H1 (cell line): ENCODE measurements at regions not wholly inside any gene's neighbourhood (a gene's known extent, or its start where the extent isn't known, plus 50 kb on each side); places are given as distances from the start of the nearest gene placed in this dataset.

Experiments used
- CTCF ChIA-PET: fragments of 300-600 bp; sonication (Branson Sonifier 250); formaldehyde crosslinking; loops from one replicate; lab custom pipeline; 2021; ENCODE audit not compliant: partially characterized antibody; lab: Charles Lee
- POLR2A ChIA-PET: fragments of 300-600 bp; sonication (Branson Sonifier 250); formaldehyde crosslinking; loops from one replicate; lab custom pipeline; 2021; ENCODE audit warnings: inconsistent platforms; ENCODE audit not compliant: partially characterized antibody; lab: Charles Lee
- DNase-seq, 2 experiments: peaks; one replicate each; pipeline versions ENCODE4 v3.0.0 to v3.0.0-alpha.2; 2010 to 2022; ENCODE audit warnings: low spot score in 2 of 2, low read depth in 1 of 2, mixed read lengths in 1 of 2
- FAIRE-seq: peaks from 2 replicates; lab custom pipeline; 2011; peaks lifted over from hg19 to GRCh38; lab: Jason Lieb, UNC
- H2AFZ ChIP-seq: 2 replicates; pipeline ENCODE4 v1.8.1; 2012; ENCODE audit warnings: low read length, inconsistent platforms
- H2AK5ac ChIP-seq: 2 replicates; pipeline ENCODE4 v1.6.1; 2013; ENCODE audit warnings: low read depth, low read length
- H2BK120ac ChIP-seq: replicated peaks from 2 replicates; pipeline ENCODE3; 2013; ENCODE audit warnings: low read depth, low read length, inconsistent platforms
- H2BK12ac ChIP-seq: 2 replicates; pipeline ENCODE4 v1.6.1; 2013; ENCODE audit warnings: low read depth, low read length
- H2BK15ac ChIP-seq: 2 replicates; pipeline ENCODE4 v1.6.1; 2013; ENCODE audit warnings: low read length
- H2BK20ac ChIP-seq: 2 replicates; pipeline ENCODE4 v1.6.1; 2013; ENCODE audit warnings: low read length
- H2BK5ac ChIP-seq: 2 replicates; pipeline ENCODE4 v1.6.1; 2013; ENCODE audit warnings: low read depth, low read length
- H3K14ac ChIP-seq: 2 replicates; pipeline ENCODE4 v1.6.1; 2013; ENCODE audit warnings: inconsistent platforms; ENCODE audit not compliant: insufficient read length
- H3K18ac ChIP-seq: 2 replicates; pipeline ENCODE4 v1.6.1; 2013; ENCODE audit warnings: low read length; ENCODE audit errors: extremely low read depth
- H3K23ac ChIP-seq: 2 replicates; pipeline ENCODE4 v1.6.1; 2013; ENCODE audit warnings: inconsistent platforms; ENCODE audit not compliant: insufficient read length
- H3K23me2 ChIP-seq: 2 replicates; pipeline ENCODE4 v1.6.1; 2013; ENCODE audit warnings: low read depth, low read length
- H3K27ac ChIP-seq: 2 replicates; pipeline ENCODE4 v1.6.1; 2011; ENCODE audit warnings: low read depth, low read length, inconsistent platforms
- H3K27me3 ChIP-seq, 4 experiments: replicated peaks in 1 of 4; 1 replicate in 1 of 4; 2 replicates in 3 of 4; pipeline versions ENCODE4 v1.6.1 to v1.8.1; 2011 to 2013; ENCODE audit warnings: low read length in 3 of 4, mild to moderate bottlenecking in 3 of 4, inconsistent platforms in 2 of 4, mixed read lengths in 2 of 4, moderate library complexity in 1 of 4; ENCODE audit not compliant: control insufficient read depth in 3 of 4, insufficient read depth in 3 of 4; ENCODE audit errors: extremely low read depth in 1 of 4
- H3K36me3 ChIP-seq, 4 experiments: 2 replicates each; pipeline versions ENCODE4 v1.6.1 to v1.8.1; 2011 to 2013; ENCODE audit warnings: mild to moderate bottlenecking in 4 of 4, low read length in 3 of 4, moderate library complexity in 2 of 4, control low read depth in 1 of 4, inconsistent platforms in 1 of 4; ENCODE audit not compliant: insufficient read depth in 4 of 4, control insufficient read depth in 2 of 4
- H3K4ac ChIP-seq: replicated peaks from 2 replicates; pipeline ENCODE3; 2013; ENCODE audit warnings: low read length, low read depth, mixed read lengths, inconsistent platforms; ENCODE audit not compliant: insufficient read length
- H3K4me1 ChIP-seq, 4 experiments: replicated peaks in 1 of 4; 1 replicate in 1 of 4; 2 replicates in 3 of 4; pipeline versions ENCODE4 v1.6.1 to v1.8.1; 2011 to 2013; ENCODE audit warnings: low read length in 3 of 4, inconsistent platforms in 2 of 4, mixed read lengths in 1 of 4; ENCODE audit not compliant: insufficient read depth in 4 of 4, control insufficient read depth in 3 of 4
- H3K4me2 ChIP-seq, 2 experiments: 2 replicates each; pipeline versions ENCODE4 v1.6.1 to v1.8.1; 2011 to 2013; ENCODE audit warnings: low read depth in 2 of 2, low read length in 2 of 2, control low read depth in 1 of 2, inconsistent platforms in 1 of 2, mild to moderate bottlenecking in 1 of 2; ENCODE audit not compliant: insufficient read depth in 1 of 2
- H3K4me3 ChIP-seq, 4 experiments: fragments of 200-600, 300-600 bp in 1 of 4; sonication (generic), shearing (Covaris generic), sonication (Bioruptor Twin) in 1 of 4; 2 replicates each; pipeline versions ENCODE4 v1.5.1 to v1.8.1; 2011 to 2016; ENCODE audit warnings: low read length in 4 of 4, low read depth in 3 of 4, control low read depth in 2 of 4, inconsistent platforms in 2 of 4, mild to moderate bottlenecking in 2 of 4, mixed read lengths in 1 of 4, moderate library complexity in 1 of 4; ENCODE audit not compliant: insufficient read depth in 2 of 4; ENCODE audit errors: extremely low read depth in 1 of 4
- H3K56ac ChIP-seq: replicated peaks from 2 replicates; pipeline ENCODE3; 2013; ENCODE audit warnings: low read depth, mild to moderate bottlenecking, mixed read lengths, low read length, inconsistent platforms; ENCODE audit not compliant: insufficient read length
- H3K79me1 ChIP-seq: 2 replicates; pipeline ENCODE4 v1.6.1; 2013; ENCODE audit warnings: low read depth, low read length, control low read depth
- H3K79me2 ChIP-seq, 2 experiments: 2 replicates each; pipeline versions ENCODE4 v1.6.1 to v1.8.1; 2012 to 2013; ENCODE audit warnings: low read length in 2 of 2, mild to moderate bottlenecking in 2 of 2, inconsistent platforms in 1 of 2; ENCODE audit not compliant: insufficient read depth in 2 of 2, control insufficient read depth in 1 of 2
- H3K9ac ChIP-seq, 4 experiments: replicated peaks in 1 of 4; 1 replicate in 1 of 4; 2 replicates in 3 of 4; pipeline versions ENCODE4 v1.6.1 to v1.8.1; 2011 to 2013; ENCODE audit warnings: low read depth in 3 of 4, low read length in 3 of 4, control low read depth in 2 of 4, mild to moderate bottlenecking in 2 of 4, moderate library complexity in 2 of 4, inconsistent platforms in 1 of 4; ENCODE audit errors: extremely low read depth in 1 of 4
- H3K9me3 ChIP-seq, 2 experiments: 2 replicates each; pipeline versions ENCODE4 v1.6.1 to v1.8.1; 2012 to 2013; ENCODE audit warnings: mild to moderate bottlenecking in 2 of 2, moderate library complexity in 2 of 2, control low read depth in 1 of 2, inconsistent platforms in 1 of 2, low read depth in 1 of 2, low read length in 1 of 2, mixed read lengths in 1 of 2; ENCODE audit not compliant: insufficient read depth in 2 of 2
- H4K20me1 ChIP-seq, 2 experiments: replicated peaks in 1 of 2; 2 replicates each; pipeline versions ENCODE3 to v1.8.1; 2011 to 2013; ENCODE audit warnings: inconsistent platforms in 2 of 2, low read length in 2 of 2, mild to moderate bottlenecking in 1 of 2; ENCODE audit not compliant: insufficient read depth in 2 of 2, control insufficient read depth in 1 of 2
- H4K5ac ChIP-seq: 2 replicates; pipeline ENCODE4 v1.6.1; 2013; ENCODE audit warnings: low read length, low read depth, mixed read lengths, inconsistent platforms; ENCODE audit not compliant: insufficient read length
- H4K8ac ChIP-seq: 2 replicates; pipeline ENCODE4 v1.8.0; 2013; ENCODE audit warnings: mild to moderate bottlenecking, moderate library complexity, low read length, inconsistent platforms; ENCODE audit not compliant: insufficient read depth; ENCODE audit errors: extremely low read depth
- H4K91ac ChIP-seq: replicated peaks from 2 replicates; pipeline ENCODE3; 2013; ENCODE audit warnings: low read length, mixed read lengths, inconsistent platforms; ENCODE audit not compliant: insufficient read length
- HDAC2 ChIP-seq, 2 experiments: fragments of 300-600 bp in 1 of 2; sonication (generic) in 1 of 2; IDR thresholded peaks; 2 replicates each; pipeline ENCODE4 v1.6.1; 2011 to 2012; ENCODE audit warnings: low read depth in 2 of 2, low read length in 2 of 2, mild to moderate bottlenecking in 2 of 2, moderate library complexity in 2 of 2, borderline replicate concordance in 1 of 2, inconsistent platforms in 1 of 2
- KDM1A ChIP-seq: fragments of 200-600, 300-600 bp; sonication (generic); IDR thresholded peaks from 2 replicates; pipeline ENCODE4 v1.7.1; 2016; ENCODE audit warnings: mild to moderate bottlenecking, low read length, borderline replicate concordance
- KDM5A ChIP-seq: fragments of 200-600 bp; IDR thresholded peaks from 2 replicates; pipeline ENCODE4 v1.7.1; 2012; ENCODE audit warnings: mild to moderate bottlenecking, low read length, inconsistent platforms, mixed read lengths
- NRF1 ChIP-seq: IDR thresholded peaks from 2 replicates; pipeline ENCODE4 v1.6.1; 2011; ENCODE audit warnings: mild to moderate bottlenecking, low read depth, low read length, improper control_type of control experiment
- PHF8 ChIP-seq: fragments of 200-600 bp; sonication (generic); conservative IDR thresholded peaks from 2 replicates; pipeline ENCODE4 v1.7.1; 2012; ENCODE audit warnings: low read depth, mild to moderate bottlenecking, inconsistent platforms, low read length, moderate library complexity
- POLR2AphosphoS5 ChIP-seq: IDR thresholded peaks from 2 replicates; pipeline ENCODE4 v1.6.1; 2011; ENCODE audit warnings: low read depth, low read length
- RBBP5 ChIP-seq: IDR thresholded peaks from 2 replicates; pipeline ENCODE4 v1.7.1; 2012; ENCODE audit warnings: low read depth, mild to moderate bottlenecking, inconsistent platforms, low read length, moderate library complexity, borderline replicate concordance
- SIX5 ChIP-seq: IDR thresholded peaks from 2 replicates; pipeline ENCODE4 v1.6.1; 2011; ENCODE audit warnings: mild to moderate bottlenecking, low read depth, low read length
- WGBS, 2 experiments: shearing (Covaris generic) in 1 of 2; methylation state at CpG; one replicate each; pipeline versions ENCODE4 v1.1.6 to v1.1.7; 2013 to 2015; ENCODE audit warnings: low lambda C conversion rate in 2 of 2, mixed read lengths in 2 of 2, inconsistent platforms in 1 of 2, low coverage in 1 of 2, missing lambda C conversion rate in 1 of 2; ENCODE audit not compliant: insufficient replicate concordance in 2 of 2, insufficient coverage in 1 of 2, insufficient read length in 1 of 2; ENCODE audit errors: extremely low coverage in 1 of 2, missing lambda C conversion rate in 1 of 2; 5-methylcytosine and 5-hydroxymethylcytosine counted together

- Histone ChIP-seq H4K5ac (no peak overlapping the region), H4K20me1 (no peaks in the 10 kb centered on the region), H3K9ac (no peak overlapping the region), H2BK15ac (no peak overlapping the region), H3K36me3 (no peaks in the 10 kb centered on the region), H3K27me3 (no peaks in the 10 kb centered on the region), H3K4me2 (no peak overlapping the region), H3K18ac (no peak overlapping the region), H3K27ac (no peak overlapping the region), H3K9me3 (no peaks in the 10 kb centered on the region), H4K91ac (no peak overlapping the region), H3K79me2 (no peaks in the 10 kb centered on the region), H3K23ac (no peak overlapping the region), H4K8ac (no peak overlapping the region), H3K4me3 (no peak overlapping the region), H3K4ac (no peak overlapping the region), H2AFZ (no peak overlapping the region), H2BK20ac (no peak overlapping the region), H2BK5ac (no peak overlapping the region), H3K23me2 (no peaks in the 10 kb centered on the region), H3K79me1 (no peaks in the 10 kb centered on the region), H2BK120ac (no peak overlapping the region), H3K56ac (no peak overlapping the region), H2AK5ac (no peak overlapping the region), H2BK12ac (no peak overlapping the region), H3K14ac (no peak overlapping the region), H3K4me1 (0 out of 7 replicates have a peak, but pooled peaks cover 0 to 3% (median 0%) of the 10 kb centered on the region in 4 experiments)
- POLR2A ChIA-PET = no interaction called here
- CTCF ChIA-PET = no interaction called here
- no peak for TF ChIP-seq POLR2AphosphoS5
- no peak for TF ChIP-seq PHF8
- no peak for TF ChIP-seq KDM1A
- TF ChIP-seq KDM5A = no peak
- TF ChIP-seq NRF1 = no peak
- TF ChIP-seq HDAC2 (IDR thresholded peaks at IDR 0.05; ENCODE audit: borderline replicate concordance in 1 of 2, low read depth in 2 of 2, low read length in 2 of 2) = no peak
- no peak for TF ChIP-seq RBBP5
- TF ChIP-seq SIX5 = no peak
- no peak for DNase-seq
- WGBS, 2 experiments = 92% methylated on average over 1 of the region's 1 CpG; no CpG with 5 or more reads in 1 of the 2 experiments
- no peak for FAIRE-seq
Measured at GRCh38 chr2:226179010-226179409, 620.6 kb downstream of the IRS1 start.
